ENCODE measurements at regions not wholly inside any gene's neighbourhood (a gene's known extent, or its start where the extent isn't known, plus 50 kb on each side); places are given as distances from the start of the nearest gene placed in this dataset.

DNA sequence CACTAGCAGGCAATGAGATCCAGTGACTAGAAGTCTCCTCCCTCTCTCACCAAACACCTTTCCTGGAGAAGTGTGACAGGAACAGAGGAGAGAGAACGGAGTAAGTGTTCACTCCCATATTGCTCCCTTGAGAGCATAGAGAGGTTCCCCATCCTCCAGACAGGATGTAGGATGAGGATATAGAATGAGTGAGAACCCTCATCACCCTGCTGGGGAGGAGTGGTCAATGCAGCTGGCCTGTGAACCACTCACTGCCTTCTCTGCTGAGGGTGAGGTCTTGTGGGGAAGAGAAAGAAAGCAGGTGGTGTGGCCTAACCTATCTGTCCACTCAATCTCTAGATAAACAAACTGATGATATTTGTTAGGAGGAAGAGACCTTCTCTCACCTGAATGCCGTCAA, 386.6 kb downstream of the PCDH20 start:
- DNase-seq (ENCODE audit: low spot score), result no peak

DNA sequence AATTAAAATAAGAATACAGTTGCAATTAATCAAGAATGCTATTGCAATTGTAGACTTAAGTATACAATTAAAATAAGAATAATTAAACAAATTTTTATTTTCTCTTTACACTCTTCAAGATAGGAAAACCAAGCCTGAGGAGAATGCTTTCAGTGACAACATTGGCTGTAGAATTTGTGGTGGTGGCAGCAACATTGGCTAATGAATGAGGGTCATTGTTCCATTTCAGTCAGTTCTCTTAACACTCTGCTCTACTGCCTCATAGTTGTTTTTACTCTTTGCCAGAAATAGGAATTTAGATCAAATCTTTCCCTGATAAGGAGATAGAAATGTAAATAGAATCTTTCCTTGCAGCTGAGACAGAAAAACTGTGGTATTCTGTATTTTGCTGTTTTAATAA, 391.6 kb downstream of the PCDH20 start:
- DNase-seq (ENCODE audit: low spot score), result no peak

DNA sequence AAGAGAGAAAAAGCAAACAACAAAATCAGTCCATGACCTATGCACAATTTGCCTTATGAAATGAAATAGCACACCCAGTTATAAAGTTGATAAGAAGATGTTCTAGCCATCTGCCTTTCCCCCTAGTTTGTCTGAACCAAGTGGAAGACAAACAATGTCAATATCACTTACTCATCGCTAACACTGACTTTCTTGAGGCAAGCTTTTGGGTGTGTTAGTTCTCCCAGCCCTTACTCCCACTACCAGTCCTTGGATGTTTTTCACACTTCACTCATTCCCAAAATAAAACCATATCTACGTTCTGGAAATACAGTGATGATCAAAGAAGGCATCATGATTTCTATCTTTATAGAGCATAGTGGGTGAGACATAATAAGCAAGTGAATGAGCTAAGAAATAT, 393.8 kb downstream of the PCDH20 start:
- DNase-seq (ENCODE audit: low spot score), result no peak

DNA sequence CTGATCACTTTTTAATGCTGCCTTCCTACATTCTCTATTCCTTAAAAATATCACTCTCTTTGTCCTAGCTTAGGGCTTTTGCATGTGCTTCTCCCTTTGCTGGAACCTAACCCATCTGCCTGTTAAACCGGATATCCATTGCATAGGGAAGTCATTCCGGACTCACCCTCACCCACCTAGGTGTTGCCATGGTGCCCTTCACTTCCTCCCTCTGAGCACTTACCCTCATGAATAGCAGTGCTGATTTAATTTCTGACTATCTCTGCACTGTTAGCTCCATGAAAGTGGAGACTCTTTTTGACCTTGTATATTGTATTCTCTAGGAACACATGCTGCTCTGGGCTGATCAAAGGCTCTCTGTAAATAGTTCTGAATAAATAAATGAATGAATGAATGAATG, 401.9 kb downstream of the PCDH20 start:
- DNase-seq (ENCODE audit: low spot score), result no peak

DNA sequence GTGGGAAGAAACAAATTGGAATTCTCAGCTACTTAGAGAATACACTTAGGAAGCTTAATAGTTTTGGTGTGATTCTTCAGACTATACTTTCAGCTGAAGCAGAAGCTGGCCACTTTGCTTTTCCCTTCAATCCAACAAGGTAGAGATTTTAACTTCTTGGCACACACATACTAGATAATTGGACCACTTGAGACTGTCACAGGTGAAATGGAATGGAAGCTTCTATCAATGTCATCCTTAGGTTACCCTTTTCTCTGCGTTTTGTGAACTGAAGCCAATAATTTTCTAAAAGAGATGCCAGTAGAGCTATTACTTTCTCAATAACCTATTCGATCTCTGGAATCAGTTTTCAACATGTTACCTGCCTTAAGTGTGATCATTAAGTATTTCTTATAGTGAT, 405.3 kb downstream of the PCDH20 start:
- DNase-seq (ENCODE audit: low spot score), result no peak

DNA sequence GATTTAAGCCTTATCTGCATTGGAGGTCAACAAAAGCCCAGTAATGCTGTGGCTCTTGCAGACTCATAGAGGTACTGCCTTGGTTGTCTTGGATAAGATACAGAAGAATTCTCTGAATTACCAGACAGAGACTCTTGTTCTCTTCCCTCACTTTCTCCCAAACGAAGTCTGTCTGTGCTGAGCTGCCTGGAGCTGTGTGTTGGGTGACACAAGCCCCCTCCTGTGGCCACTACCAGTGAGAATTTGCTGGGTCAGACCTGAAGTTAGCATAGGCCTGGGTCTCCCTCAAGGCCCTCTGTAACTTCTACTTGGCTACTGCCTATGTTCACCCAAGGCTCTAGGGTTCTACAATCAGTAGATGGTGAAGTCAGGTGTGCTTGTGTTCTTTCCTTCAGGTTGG, 413.0 kb downstream of the PCDH20 start:
- DNase-seq (ENCODE audit: low spot score), result no peak

DNA sequence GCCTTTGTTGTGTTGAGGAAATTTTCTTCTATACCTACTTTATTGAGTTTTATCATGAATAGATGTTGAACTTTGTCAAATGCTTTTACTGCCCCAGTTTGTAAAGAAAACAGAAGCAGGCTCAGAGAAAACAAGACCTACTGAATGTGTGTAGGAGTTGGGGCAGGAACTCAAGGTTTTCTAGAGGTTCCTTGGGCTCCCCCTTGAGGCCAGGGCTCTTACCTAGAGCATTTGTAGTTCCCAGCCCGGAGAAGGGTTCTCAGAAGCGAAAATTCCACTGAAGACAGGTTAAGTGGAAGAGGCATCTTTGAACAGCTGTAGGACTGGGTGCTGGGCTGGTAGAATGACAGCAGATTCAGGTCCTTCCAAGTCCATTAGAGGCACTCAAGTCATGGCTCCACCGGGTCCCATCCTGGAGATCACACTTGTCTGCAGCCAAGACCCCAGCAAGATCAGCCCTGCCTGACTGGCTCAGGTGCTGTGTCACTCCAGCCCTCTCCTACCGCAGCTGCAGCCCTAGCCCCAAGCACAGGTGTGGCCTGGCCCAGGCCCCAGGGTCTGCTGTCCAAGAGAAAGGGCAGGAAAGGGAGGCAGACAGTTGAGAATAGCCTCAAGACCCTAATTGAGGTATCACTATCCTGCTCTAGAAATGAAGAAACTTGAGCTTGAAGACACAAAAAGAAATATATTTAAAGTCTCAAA, 425.5 kb downstream of the PCDH20 start:
- DNase-seq (ENCODE audit: low spot score), result no peak

DNA sequence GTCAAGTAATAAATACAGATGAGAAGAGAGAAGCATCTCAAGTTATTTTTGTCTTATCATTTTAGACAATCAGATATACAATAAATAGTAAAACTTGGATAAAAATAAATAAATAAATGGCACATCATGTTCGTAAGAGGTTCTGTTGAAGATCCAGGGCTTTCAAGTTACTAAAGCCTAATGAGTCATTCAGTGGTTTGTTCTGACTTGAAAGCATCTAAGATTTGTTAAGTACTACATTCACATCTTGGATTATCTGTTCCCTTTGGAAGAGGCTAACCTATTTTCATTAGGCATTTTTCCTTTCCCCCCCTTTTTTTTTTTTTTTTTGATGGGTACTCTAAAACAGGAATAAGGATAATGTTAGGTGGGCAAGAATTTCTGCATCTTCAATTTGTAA, 429.3 kb downstream of the PCDH20 start:
- no peak for DNase-seq (ENCODE audit: low spot score)

DNA sequence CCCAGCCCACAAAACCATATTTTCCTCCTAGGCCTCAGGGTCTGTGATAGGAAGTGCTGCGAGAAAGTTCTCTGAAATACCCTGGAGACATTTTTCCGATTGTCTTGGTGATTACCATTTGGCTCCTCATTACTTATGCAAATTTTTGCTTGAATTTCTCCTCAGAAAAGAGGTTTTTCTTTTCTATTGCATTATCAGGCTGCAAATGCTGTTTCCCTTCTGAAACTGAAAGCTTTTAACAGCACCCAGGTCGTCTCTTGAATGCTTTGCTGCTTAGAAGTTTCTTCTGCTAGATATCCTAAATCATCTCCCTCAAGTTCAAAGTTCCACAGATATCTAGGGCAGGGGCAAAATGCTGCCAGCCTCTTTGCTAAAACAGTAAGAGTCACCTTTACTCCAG, 434.2 kb downstream of the PCDH20 start:
- no peak for DNase-seq (ENCODE audit: low spot score)

DNA sequence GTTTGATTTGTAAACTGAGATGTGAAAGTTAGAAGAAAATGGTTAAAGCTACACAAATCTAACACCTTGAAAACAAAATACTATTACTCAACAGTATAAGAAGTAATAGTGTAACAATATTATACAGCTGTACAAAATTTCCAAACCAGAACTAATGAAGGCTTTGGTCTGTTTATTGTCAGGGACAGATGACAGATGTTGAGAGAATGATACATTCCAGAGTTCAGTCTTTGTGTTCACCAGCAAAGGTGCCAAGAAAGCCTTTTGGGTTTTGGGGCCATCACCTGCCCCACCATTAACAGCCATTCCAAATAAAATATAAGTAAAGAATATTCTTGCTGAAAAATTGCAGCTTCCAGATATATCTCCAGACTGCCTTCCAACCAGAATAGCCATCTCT, 439.3 kb downstream of the PCDH20 start:
- DNase-seq (ENCODE audit: low spot score), result no peak

DNA sequence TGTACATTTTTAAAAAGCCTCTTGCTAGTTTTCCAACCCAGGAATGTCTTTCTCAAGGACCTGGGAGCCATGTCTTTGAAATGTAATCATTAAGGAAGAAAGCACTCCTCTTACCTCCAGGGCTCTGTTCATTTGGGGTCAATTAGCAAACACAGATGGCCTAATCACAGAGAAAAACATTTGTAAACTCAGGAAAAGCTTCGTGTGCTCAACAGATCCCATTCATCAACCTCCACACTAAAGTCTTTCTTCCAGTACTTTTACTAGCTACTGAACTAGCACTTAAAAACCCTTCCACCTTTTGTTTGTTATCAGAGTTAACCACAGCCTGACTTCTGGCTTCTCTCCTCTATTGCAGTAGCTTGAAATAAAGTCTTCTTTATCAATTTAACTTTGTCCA, 441.4 kb downstream of the PCDH20 start:
- DNase-seq (ENCODE audit: low spot score), result no peak

DNA sequence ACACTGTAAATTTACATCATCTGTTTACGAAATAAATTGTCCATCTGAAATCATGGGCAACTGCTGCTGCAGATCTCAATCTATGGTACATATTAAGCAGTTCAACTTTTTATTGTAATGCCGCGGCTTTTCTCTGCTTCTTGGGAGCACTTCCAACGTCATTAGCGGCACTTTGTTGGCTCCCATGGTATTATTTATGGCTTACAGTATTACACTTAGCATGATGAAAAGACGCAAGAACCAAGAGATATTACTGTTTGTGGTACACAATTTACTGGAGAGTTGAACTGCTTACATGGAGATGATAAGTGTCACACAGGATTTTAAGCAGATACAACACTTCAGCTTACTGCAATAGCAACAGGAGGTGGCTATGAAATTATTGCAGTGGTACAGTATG, 442.1 kb downstream of the PCDH20 start:
- DNase-seq (ENCODE audit: low spot score), result no peak

DNA sequence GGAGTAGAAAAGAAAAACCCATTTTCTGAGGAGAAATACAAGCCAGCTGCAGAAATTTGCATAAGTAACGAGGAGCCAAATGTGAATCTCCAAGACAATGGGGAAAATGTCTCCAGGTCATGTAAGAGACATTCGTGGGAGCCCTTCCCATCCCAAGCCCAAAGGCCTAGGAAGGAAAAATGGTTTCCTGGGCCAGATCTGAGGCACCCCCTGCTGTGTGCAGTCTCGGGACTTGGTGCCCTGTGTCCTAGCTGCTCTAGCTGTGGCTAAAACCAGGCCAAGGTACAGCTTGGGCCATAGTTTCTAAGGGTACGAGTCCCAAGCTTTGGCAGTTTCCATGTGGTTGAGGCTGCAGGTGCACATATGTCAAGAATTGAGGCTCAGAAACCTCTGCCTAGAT, 444.9 kb downstream of the PCDH20 start:
- no peak for DNase-seq (ENCODE audit: low spot score)

DNA sequence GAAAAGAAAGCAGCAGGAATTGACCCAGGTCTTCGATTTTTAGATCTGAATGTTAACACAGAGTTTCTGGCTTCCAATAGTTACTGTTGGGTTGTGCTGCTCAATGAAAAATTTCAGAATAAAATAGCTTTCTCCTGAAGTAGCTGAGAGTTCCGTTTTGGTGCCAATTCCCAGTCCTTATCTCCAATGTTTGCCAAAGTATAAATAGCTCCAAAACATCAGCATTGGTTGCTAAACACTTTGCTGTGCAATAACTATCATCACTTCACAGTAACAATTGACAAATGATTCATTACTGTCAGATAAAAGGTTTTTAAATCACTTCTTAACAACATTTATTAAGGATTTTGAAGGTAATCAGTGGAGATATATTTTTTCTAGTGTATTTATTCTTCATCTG, 446.0 kb downstream of the PCDH20 start:
- no peak for DNase-seq (ENCODE audit: low spot score)

DNA sequence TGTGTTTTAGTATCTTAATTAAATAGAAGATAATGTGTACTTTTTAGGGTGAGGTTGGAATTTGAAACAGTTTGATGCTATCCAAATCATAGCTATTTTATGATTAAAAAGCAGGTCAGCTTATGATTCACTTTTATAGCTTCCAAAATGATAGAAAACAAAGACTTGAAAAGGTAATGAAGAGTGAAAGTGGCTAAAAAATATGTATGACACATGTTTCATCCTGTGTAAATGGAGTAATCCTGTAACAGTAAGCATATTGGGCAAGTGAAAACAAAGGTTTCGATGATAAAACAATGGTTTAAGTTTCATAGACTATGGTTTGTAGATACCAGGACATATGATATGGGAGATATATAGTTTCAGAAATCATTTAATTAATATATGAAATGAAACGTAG, 456.2 kb downstream of the PCDH20 start:
- DNase-seq (ENCODE audit: low spot score), result no peak

DNA sequence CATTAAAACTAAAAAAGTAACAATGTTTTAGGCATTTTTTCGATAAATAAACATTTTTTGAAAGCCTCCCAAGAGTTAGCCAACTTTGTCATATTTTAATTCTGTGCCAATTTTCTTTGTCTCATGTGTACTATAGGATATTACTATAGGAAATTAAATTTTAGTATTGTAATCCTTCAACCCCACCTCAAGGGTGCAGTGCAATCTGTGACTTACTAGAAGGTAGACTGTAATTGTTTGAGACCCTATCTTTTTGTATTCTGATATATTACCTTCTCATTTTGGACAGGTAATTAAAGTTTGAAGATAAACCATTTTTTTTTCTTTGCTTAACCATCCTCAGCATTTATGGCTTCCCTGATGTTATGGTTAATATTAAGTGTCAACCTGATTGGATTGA, 457.8 kb downstream of the PCDH20 start:
- DNase-seq (ENCODE audit: low spot score), result no peak

DNA sequence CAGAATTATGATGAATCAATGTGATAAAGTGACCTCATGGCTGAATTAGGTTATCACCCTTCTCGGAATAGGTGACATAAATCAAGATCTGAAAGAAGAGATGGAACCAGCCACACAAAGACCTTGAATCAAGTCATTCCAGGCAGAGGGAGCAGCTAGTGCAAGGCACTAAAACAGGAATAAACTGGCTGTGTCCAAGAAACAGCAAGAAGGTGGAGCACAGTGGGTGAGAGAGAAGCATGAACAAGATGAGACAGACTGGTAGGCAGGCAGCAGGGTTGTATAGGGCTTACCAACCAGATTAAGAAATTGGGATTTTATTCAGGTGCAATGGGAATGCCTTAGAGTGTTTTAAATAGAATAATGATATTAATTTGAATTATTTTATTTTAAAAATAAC, 470.3 kb downstream of the PCDH20 start:
- DNase-seq (ENCODE audit: low spot score), result no peak

DNA sequence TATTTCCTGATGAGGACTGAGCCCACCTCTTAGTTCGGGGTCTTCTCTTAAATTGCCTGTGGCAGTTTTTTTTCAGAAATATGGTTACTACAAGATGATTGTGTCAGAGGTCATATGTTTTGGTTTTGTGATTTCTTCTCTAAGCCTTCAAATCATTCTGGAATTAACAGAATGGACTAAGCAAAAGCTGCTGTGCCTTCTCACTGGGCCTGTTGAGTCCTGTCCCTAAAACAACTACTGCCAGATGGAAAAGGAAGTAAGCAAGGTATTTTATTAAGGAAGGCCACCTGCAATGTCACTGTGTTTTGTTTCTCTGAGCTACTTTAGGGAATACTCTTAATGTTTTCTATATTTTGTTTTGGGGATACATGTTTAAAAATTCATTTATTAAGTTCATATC, 470.8 kb downstream of the PCDH20 start:
- DNase-seq (ENCODE audit: low spot score), result no peak

DNA sequence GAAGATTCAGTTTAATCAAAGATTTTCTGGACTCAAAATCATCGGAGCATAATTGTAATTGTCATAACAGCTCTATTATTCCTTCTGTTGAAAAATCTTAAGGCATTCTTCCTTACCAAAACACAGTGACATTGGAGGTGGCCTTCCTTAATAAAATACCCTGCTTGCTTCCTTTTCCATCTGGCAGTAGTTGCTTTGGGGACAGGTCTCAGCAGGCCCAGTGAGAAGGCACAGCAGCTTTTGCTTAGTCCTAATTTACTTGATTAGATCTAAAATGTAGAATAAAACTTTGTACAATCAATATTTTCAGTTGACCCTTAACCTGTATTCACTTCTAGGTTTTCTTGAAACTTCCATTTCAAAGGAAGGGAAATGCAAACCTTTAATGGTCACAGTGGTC, 471.6 kb downstream of the PCDH20 start:
- no peak for DNase-seq (ENCODE audit: low spot score)

DNA sequence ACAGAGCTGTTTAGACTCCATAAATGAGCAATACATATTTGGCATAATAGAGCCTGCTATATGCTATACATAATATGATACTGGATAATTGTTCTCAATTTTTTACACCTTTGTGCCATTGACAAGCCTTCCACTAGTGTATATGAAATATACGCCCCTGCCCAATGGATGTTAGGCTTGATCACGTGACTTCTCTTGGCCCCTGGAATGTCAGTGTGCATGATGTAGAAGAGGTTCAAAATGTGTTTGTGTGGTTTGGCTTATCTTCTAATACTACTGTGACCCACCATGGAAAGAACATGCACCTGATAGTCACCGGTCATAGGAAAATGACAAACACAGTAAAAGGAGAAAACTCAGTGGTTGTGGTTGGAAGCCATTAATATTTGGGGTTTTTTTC, 479.4 kb downstream of the PCDH20 start:
- DNase-seq (ENCODE audit: low spot score), result no peak

DNA sequence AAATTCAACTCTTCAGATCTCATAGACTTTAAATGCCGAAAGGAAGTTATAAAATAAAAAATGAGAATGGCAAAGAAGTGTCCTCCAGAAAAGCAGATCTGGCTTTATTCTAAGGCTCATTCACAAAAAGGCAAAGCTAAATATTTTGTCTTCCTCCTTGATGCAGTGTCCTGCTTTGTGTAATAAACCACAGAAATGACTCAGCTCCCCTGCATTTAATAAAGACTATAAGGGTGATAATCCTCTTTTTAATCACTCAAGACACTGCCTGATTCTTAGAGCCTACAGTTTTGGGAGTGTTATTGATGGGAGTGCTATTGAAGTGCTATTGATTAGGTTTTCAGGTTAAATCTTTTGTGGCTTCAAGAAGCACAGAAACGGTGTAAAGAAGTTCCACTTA, 482.0 kb downstream of the PCDH20 start:
- no peak for DNase-seq (ENCODE audit: low spot score)

DNA sequence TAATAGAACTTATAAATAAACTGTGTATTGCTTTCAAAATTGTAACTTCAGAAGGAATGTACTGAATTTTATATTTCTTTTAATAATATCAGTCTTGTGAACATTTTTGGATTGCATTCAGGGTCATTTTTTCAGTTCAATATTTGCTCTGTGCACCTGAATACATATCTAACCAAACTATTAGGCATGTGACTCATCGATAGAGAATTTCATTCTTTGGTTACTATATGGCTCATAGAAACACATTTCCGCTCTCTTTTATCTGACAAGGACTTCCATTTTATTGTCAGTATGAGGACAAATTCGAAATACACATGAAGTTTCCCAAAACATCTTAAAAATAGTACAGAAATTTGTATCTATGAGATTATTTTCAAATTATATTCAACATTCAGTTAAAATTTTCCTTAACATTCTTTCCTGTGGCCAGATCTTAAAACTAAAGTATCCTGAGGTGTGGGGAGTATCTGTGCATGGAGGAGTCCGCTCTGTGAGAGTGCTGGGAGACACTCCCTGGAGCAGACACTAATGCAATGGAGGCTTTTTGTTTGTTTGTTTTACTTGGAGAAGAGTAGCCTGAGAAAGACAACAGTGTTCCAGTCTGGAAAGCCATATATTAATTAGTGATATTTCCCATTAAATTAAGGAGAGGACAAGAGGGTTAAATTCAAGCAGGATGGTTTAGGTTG, 483.6 kb downstream of the PCDH20 start:
- DNase-seq (ENCODE audit: low spot score), result no peak

DNA sequence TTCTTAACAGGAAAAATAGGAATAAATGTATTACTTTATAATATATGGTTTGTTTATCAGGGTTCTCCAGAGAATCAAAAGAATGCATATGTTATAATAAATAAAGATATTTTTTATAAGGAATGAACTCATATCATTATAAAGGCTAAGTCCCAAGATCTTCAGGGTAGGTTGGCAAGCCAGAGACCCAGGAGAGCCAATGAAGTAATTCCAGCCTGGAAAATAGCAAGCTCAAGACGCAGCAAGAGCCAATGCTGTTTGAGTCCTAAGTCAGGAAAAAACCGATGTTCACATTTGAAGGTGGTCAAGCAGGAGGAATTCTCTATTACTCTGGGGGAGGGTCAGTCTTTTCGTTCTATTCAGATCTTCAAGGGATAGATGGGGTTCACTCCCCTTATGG, 490.0 kb downstream of the PCDH20 start:
- DNase-seq (ENCODE audit: low spot score), result no peak

DNA sequence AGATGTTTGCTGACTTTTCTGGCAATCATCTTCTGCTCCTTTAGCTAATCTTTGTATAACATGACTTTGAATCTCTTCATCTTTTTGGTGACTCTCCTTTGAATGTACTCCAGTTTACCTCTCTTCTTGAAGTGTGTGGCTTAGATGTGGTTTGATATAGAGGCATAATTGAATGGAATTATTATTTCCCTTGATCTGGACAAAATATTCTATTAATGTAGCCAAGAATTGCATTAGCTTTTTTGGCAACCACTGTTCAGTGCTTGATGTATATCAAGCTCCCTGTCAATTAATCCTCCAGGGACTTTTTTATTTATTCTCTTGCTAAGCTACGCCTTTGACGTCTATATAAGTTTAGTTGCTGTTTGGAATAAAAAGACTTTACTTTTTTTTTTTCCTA, 490.8 kb downstream of the PCDH20 start:
- DNase-seq (ENCODE audit: low spot score), result no peak

Measured in hepatic stellate cell (primary cell).